ENCODE measurements at regions not wholly inside any gene's neighbourhood (a gene's known extent, or its start where the extent isn't known, plus 50 kb on each side); places are given as distances from the start of the nearest gene placed in this dataset.

DNA sequence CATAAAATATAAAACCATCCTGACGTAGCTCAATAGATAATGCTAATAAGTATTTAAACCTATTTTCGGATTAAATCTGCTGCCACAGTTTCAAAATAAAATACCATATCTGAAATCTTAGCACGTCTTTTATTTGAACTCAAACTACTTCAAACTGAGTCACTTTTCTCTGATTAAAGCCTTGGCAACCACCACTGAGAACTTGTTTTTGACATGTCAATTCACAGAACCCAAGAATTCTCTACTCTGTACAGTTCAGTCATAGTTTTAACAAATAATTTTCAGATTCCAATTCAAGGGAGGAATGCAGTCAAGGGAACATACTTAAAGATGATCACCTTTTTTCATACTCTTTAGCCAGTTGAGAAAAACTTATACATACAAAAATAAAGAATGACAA lies 643.2 kb downstream of the KCNT2 start:
- intact Hi-C loops (cut with DNase I; ENCODE audit: low total_unique reads), result no loop called here
- no peak for DNase-seq
- in situ Hi-C loops (cut with MboI; ENCODE audit: low sequenced_read_pairs in 4 of 4), result no loop called here
- Histone ChIP-seq H3K27ac (no peak overlapping the region), H3K9me3 (no peaks in the 10 kb centered on the region), H3K4me1 (no peaks in the 10 kb centered on the region), H3K36me3 (no peaks in the 10 kb centered on the region), H3K27me3 (no peaks in the 10 kb centered on the region), H3K4me3 (no peak overlapping the region)
- no peak for TF ChIP-seq POLR2A (IDR thresholded peaks at IDR 0.05)
- TF ChIP-seq, protein P1, sequence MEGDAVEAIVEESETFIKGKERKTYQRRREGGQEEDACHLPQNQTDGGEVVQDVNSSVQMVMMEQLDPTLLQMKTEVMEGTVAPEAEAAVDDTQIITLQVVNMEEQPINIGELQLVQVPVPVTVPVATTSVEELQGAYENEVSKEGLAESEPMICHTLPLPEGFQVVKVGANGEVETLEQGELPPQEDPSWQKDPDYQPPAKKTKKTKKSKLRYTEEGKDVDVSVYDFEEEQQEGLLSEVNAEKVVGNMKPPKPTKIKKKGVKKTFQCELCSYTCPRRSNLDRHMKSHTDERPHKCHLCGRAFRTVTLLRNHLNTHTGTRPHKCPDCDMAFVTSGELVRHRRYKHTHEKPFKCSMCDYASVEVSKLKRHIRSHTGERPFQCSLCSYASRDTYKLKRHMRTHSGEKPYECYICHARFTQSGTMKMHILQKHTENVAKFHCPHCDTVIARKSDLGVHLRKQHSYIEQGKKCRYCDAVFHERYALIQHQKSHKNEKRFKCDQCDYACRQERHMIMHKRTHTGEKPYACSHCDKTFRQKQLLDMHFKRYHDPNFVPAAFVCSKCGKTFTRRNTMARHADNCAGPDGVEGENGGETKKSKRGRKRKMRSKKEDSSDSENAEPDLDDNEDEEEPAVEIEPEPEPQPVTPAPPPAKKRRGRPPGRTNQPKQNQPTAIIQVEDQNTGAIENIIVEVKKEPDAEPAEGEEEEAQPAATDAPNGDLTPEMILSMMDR (IDR thresholded peaks at IDR 0.05 in 4 of 5, conservative IDR thresholded peaks at IDR 0.05 in 1 of 5), result no peak
- no peak for ATAC-seq

GRCh38 chr1:195964516-195964915 lies 643.7 kb downstream of the KCNT2 start:
- no peaks in the 10 kb centered on the region for H3K36me3 ChIP-seq
- H3K27ac ChIP-seq, result no peak overlapping the region
- no peaks in the 10 kb centered on the region for H3K9me3 ChIP-seq
- ATAC-seq (no peak), DNase-seq (no peak)
- no peak overlapping the region for H3K4me3 ChIP-seq
- H3K27me3 ChIP-seq, result no peaks in the 10 kb centered on the region
- no peaks in the 10 kb centered on the region for H3K4me1 ChIP-seq
- in situ Hi-C loops (cut with MboI; ENCODE audit: low sequenced_read_pairs in 4 of 4) (no loop called here), intact Hi-C loops (cut with DNase I; ENCODE audit: low total_unique reads) (no loop called here)
- TF ChIP-seq POLR2A (IDR thresholded peaks at IDR 0.05), result no peak
- TF ChIP-seq, protein P1 (IDR thresholded peaks at IDR 0.05 in 4 of 5, conservative IDR thresholded peaks at IDR 0.05 in 1 of 5), result no peak

DNA sequence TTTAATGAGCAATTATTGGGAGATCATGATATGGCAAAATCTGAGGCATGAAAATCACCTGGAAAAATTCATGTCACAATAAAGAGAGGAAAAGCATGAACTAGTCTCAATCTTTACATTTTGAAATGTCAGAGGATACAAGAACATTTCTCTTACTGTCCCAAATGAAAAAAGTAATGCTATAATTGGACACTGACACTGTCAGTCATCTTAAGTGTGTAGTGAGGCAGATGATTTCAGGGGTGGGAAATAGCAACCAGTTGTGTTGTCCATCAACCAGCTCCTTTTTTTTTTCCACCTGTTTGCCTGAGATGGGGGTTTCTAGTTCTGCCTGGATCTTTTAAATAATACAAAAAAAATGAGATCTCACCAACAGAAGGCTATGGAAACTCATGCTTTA lies 646.2 kb downstream of the KCNT2 start:
- no peak for DNase-seq
- Histone ChIP-seq H3K4me1 (no peaks in the 10 kb centered on the region), H3K9me3 (no peaks in the 10 kb centered on the region), H3K27ac (no peak overlapping the region), H3K4me3 (no peak overlapping the region), H3K36me3 (no peaks in the 10 kb centered on the region), H3K27me3 (no peaks in the 10 kb centered on the region)
- TF ChIP-seq, protein P1 (IDR thresholded peaks at IDR 0.05 in 4 of 5, conservative IDR thresholded peaks at IDR 0.05 in 1 of 5), result no peak
- no peak for TF ChIP-seq POLR2A (IDR thresholded peaks at IDR 0.05)
- no peak for ATAC-seq
- intact Hi-C loops (cut with DNase I; ENCODE audit: low total_unique reads) (no loop called here), in situ Hi-C loops (cut with MboI; ENCODE audit: low sequenced_read_pairs in 4 of 4) (no loop called here)

DNA sequence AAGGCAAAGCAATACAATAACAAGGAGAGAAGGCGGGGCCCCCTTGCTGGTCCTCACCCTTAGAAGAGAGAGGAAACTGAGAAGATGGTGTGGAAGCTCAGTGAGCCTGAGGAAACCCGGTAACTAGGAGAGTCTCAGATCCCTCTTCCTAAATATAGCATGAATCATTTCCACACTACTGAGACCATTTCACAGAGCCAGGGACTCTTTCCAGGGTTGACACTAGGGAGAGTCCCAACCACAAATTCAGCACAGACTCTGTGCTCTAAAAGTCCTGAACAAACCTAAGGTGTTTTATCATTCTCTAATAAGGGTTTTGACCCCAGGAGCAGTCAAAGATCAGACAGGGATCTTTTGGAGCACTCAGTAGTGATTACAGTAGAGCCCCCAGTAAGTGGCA lies 647.7 kb downstream of the KCNT2 start:
- Histone ChIP-seq H3K27ac (no peak overlapping the region), H3K36me3 (no peaks in the 10 kb centered on the region), H3K9me3 (no peaks in the 10 kb centered on the region), H3K27me3 (no peaks in the 10 kb centered on the region), H3K4me1 (no peaks in the 10 kb centered on the region), H3K4me3 (no peak overlapping the region)
- DNase-seq (no peak), ATAC-seq (no peak)
- TF ChIP-seq, protein P1 (IDR thresholded peaks at IDR 0.05 in 4 of 5, conservative IDR thresholded peaks at IDR 0.05 in 1 of 5), result no peak
- TF ChIP-seq POLR2A (IDR thresholded peaks at IDR 0.05), result no peak
- intact Hi-C loops (cut with DNase I; ENCODE audit: low total_unique reads) (no loop called here), in situ Hi-C loops (cut with MboI; ENCODE audit: low sequenced_read_pairs in 4 of 4) (no loop called here)

- Histone ChIP-seq H3K9me3 (no peaks in the 10 kb centered on the region), H3K4me3 (no peak overlapping the region), H3K4me1 (no peaks in the 10 kb centered on the region), H3K27ac (no peak overlapping the region), H3K36me3 (no peaks in the 10 kb centered on the region), H3K27me3 (no peaks in the 10 kb centered on the region)
- in situ Hi-C loops (cut with MboI; ENCODE audit: low sequenced_read_pairs in 4 of 4), result no loop called here
- no peak for TF ChIP-seq POLR2A (IDR thresholded peaks at IDR 0.05)
- TF ChIP-seq, protein P1 (IDR thresholded peaks at IDR 0.05 in 4 of 5, conservative IDR thresholded peaks at IDR 0.05 in 1 of 5), result no peak
- DNase-seq, result no peak
- intact Hi-C loops (cut with DNase I; ENCODE audit: low total_unique reads), result no loop called here
- ATAC-seq, result no peak
Observed at GRCh38 chr1:195958131-195958530, 650.1 kb downstream of the KCNT2 start.
